Endodermal cell (in vitro differentiated cells): ENCODE measurements at regions not wholly inside any gene's neighbourhood (a gene's known extent, or its start where the extent isn't known, plus 50 kb on each side); places are given as distances from the start of the nearest gene placed in this dataset.

Source experiments
- DNase-seq: peaks from one replicate; pipeline ENCODE4 v3.0.0-alpha.2; 2017
- H3K27ac ChIP-seq: 2 replicates; pipeline ENCODE4 v1.5.1; 2013; ENCODE audit warnings: mild to moderate bottlenecking, low read depth, low read length, moderate library complexity
- H3K27me3 ChIP-seq: 2 replicates; pipeline ENCODE4 v1.6.1; 2013; ENCODE audit warnings: mild to moderate bottlenecking, low read length, moderate library complexity; ENCODE audit not compliant: insufficient read depth, control insufficient read depth, poor library complexity, severe bottlenecking
- H3K36me3 ChIP-seq: 2 replicates; pipeline ENCODE4 v1.7.0; 2013; ENCODE audit warnings: mild to moderate bottlenecking, low read length, moderate library complexity; ENCODE audit not compliant: control insufficient read depth, insufficient read depth
- H3K4me1 ChIP-seq: one replicate; pipeline ENCODE4 v1.7.0; 2013; ENCODE audit warnings: low read length; ENCODE audit not compliant: control insufficient read depth, insufficient read depth
- H3K4me3 ChIP-seq: 2 replicates; pipeline ENCODE4 v1.5.1; 2013; ENCODE audit warnings: mild to moderate bottlenecking, low read length, moderate library complexity
- H3K9ac ChIP-seq: 2 replicates; pipeline ENCODE4 v1.6.1; 2013; ENCODE audit warnings: mild to moderate bottlenecking, low read length, moderate library complexity; ENCODE audit not compliant: poor library complexity, severe bottlenecking; ENCODE audit errors: extremely low read depth
- H3K9me3 ChIP-seq: 2 replicates; pipeline ENCODE4 v1.6.1; 2013; ENCODE audit warnings: mild to moderate bottlenecking, low read length, moderate library complexity; ENCODE audit not compliant: control insufficient read depth
- H3K27ac Mint-ChIP-seq: 2 replicates; pipeline ENCODE4 v1.8.0; 2020; ENCODE audit warnings: mixed read lengths
- H3K27me3 Mint-ChIP-seq: 2 replicates; pipeline ENCODE4 v1.8.0; 2021; ENCODE audit warnings: mild to moderate bottlenecking, mixed read lengths; ENCODE audit not compliant: insufficient read depth
- H3K36me3 Mint-ChIP-seq: 2 replicates; pipeline ENCODE4 v1.8.0; 2020; ENCODE audit warnings: low read depth, mixed read lengths
- H3K4me1 Mint-ChIP-seq: 2 replicates; pipeline ENCODE4 v1.8.0; 2020; ENCODE audit warnings: mixed read lengths
- H3K4me3 Mint-ChIP-seq: 2 replicates; pipeline ENCODE4 v1.8.0; 2020; ENCODE audit warnings: mild to moderate bottlenecking, moderate library complexity, mixed read lengths
- H3K9me3 Mint-ChIP-seq: 2 replicates; pipeline ENCODE4 v1.8.0; 2020; ENCODE audit warnings: mild to moderate bottlenecking, mixed read lengths
- CTCF ChIP-seq: fragments of 200-600 bp; sonication (generic); conservative IDR thresholded peaks from 2 replicates; pipeline ENCODE4 v1.5.0; 2021; ENCODE audit warnings: antibody characterized with exemption, mild to moderate bottlenecking
- WGBS, 2 experiments: methylation state at CpG; one replicate each; pipeline versions ENCODE4 v1.1.5 to v1.1.7; 2013; ENCODE audit warnings: missing lambda C conversion rate in 2 of 2, mixed read lengths in 1 of 2; ENCODE audit not compliant: insufficient coverage in 1 of 2, insufficient read length in 1 of 2; 5-methylcytosine and 5-hydroxymethylcytosine counted together

- Histone ChIP-seq H3K9me3 (peaks cover 11% of the 10 kb centered on the region), H3K4me1 (no peaks in the 10 kb centered on the region), H3K36me3 (no peaks in the 10 kb centered on the region), H3K4me3 (no peak overlapping the region), H3K27ac (no peak overlapping the region), H3K27me3 (no peaks in the 10 kb centered on the region), H3K9ac (no peak overlapping the region)
- 85% methylated on average over 5 of the region's 5 CpGs; no CpG with 5 or more reads in 1 of the 2 experiments for WGBS, 2 experiments
- no peak overlapping the region for H3K4me3 Mint-ChIP-seq
- peaks cover 1% of the 10 kb centered on the region for H3K36me3 Mint-ChIP-seq
- peak; percentile 59 for TF ChIP-seq CTCF
- H3K27me3 Mint-ChIP-seq = no peaks in the 10 kb centered on the region
- H3K9me3 Mint-ChIP-seq = peaks cover 25% of the 10 kb centered on the region
- H3K27ac Mint-ChIP-seq = no peak overlapping the region
- DNase-seq = no peak
- no peaks in the 10 kb centered on the region for H3K4me1 Mint-ChIP-seq
These were observed 279.6 kb downstream of the TXNL1 start for GRCh38 chr18:56358608-56359280.

- Histone ChIP-seq H3K4me1 (no peaks in the 10 kb centered on the region), H3K36me3 (no peaks in the 10 kb centered on the region), H3K9me3 (peaks cover 8% of the 10 kb centered on the region), H3K9ac (no peak overlapping the region), H3K4me3 (no peak overlapping the region), H3K27me3 (no peaks in the 10 kb centered on the region), H3K27ac (no peak overlapping the region)
- H3K27ac Mint-ChIP-seq = no peak overlapping the region
- H3K4me3 Mint-ChIP-seq = no peak overlapping the region
- H3K4me1 Mint-ChIP-seq = peaks cover 9% of the 10 kb centered on the region
- TF ChIP-seq CTCF = no peak
- no peak for DNase-seq
- H3K36me3 Mint-ChIP-seq = peaks cover 2% of the 10 kb centered on the region
- peaks cover 6% of the 10 kb centered on the region for H3K9me3 Mint-ChIP-seq
- WGBS, 2 experiments = 89 to 100% methylated on average over 1 to 2 of the region's 2 CpGs
- H3K27me3 Mint-ChIP-seq = no peaks in the 10 kb centered on the region
These were observed 284.6 kb downstream of the TXNL1 start for GRCh38 chr18:56353663-56354260.

- H3K9ac ChIP-seq = no peak overlapping the region
- no peak overlapping the region for H3K27ac Mint-ChIP-seq
- DNase-seq = peak; percentile 79
These were observed 286.4 kb downstream of the TXNL1 start for GRCh38 chr18:56351911-56352500.

More at GRCh38 chr18:56351911-56352500, 286.4 kb downstream of the TXNL1 start:
- Mint-ChIP-seq H3K4me3 (no peak overlapping the region), H3K9me3 (peaks cover 6% of the 10 kb centered on the region), H3K4me1 (peaks cover 9% of the 10 kb centered on the region), H3K27me3 (no peaks in the 10 kb centered on the region), H3K36me3 (peaks cover 2% of the 10 kb centered on the region)
- H3K4me1 ChIP-seq = no peaks in the 10 kb centered on the region
- no peak overlapping the region for H3K4me3 ChIP-seq
- H3K9me3 ChIP-seq = peaks cover 8% of the 10 kb centered on the region
- no peaks in the 10 kb centered on the region for H3K27me3 ChIP-seq
- H3K27ac ChIP-seq = no peak overlapping the region
- H3K36me3 ChIP-seq = no peaks in the 10 kb centered on the region
- whole genome bisulfite sequencing, 2 experiments = 60% methylated on average over 6 of the region's 6 CpGs; no CpG with 5 or more reads in 1 of the 2 experiments
- no peak for TF ChIP-seq CTCF
